ENCODE measurements at regions not wholly inside any gene's neighbourhood (a gene's known extent, or its start where the extent isn't known, plus 50 kb on each side); places are given as distances from the start of the nearest gene placed in this dataset.

DNA sequence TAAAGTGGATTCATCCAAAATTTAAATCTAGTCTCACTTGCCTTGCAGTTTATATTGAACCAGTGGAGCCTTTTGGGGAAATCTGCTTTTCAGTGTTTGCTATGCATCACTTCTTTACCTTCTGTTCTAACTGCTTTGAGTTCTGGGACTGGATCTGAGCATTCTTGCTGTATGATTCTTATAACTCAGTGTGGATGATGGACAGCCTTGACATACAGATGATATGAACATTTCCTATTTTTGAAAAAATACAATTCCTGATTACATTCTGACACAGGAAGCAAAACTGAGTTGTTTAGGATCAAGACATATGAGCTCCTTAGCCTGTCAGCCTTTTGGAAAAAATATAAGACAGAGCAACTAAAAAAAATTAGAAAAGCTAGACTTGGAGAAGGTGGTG is 115.2 kb downstream of the DISP1 start:
- TF ChIP-seq, protein P1, sequence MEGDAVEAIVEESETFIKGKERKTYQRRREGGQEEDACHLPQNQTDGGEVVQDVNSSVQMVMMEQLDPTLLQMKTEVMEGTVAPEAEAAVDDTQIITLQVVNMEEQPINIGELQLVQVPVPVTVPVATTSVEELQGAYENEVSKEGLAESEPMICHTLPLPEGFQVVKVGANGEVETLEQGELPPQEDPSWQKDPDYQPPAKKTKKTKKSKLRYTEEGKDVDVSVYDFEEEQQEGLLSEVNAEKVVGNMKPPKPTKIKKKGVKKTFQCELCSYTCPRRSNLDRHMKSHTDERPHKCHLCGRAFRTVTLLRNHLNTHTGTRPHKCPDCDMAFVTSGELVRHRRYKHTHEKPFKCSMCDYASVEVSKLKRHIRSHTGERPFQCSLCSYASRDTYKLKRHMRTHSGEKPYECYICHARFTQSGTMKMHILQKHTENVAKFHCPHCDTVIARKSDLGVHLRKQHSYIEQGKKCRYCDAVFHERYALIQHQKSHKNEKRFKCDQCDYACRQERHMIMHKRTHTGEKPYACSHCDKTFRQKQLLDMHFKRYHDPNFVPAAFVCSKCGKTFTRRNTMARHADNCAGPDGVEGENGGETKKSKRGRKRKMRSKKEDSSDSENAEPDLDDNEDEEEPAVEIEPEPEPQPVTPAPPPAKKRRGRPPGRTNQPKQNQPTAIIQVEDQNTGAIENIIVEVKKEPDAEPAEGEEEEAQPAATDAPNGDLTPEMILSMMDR (IDR thresholded peaks at IDR 0.05; ENCODE audit: low read depth, low read length): no peak
- H3K4me3 ChIP-seq (ENCODE audit: low read depth, low read length): no peak overlapping the region

- no peak overlapping the region for H3K4me3 ChIP-seq (ENCODE audit: low read depth, low read length)
- TF ChIP-seq, protein P1 (IDR thresholded peaks at IDR 0.05; ENCODE audit: low read depth, low read length): no peak
Observed at GRCh38 chr1:222931023-222931422, 116.2 kb downstream of the DISP1 start.

DNA sequence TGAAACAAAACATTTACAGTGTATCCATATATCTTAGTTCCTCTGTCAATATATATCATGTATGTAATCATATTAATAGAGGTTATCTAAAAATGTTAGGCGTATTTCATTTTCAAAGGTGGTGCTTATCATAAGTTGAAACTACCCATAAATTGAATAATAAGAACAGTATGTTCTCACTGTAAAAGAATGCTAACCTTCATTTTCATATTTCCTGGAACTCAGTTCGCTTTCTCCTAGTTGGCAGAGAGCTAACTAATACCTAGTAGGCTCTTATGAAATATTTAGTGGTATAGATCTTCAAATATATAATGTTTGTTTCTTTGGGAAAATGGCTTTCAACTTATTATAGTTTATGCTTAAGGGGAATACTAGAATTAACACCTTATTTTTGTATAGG is 118.4 kb downstream of the DISP1 start:
- TF ChIP-seq, protein P1 (IDR thresholded peaks at IDR 0.05; ENCODE audit: low read depth, low read length): no peak
- H3K4me3 ChIP-seq (ENCODE audit: low read depth, low read length): no peak overlapping the region

DNA sequence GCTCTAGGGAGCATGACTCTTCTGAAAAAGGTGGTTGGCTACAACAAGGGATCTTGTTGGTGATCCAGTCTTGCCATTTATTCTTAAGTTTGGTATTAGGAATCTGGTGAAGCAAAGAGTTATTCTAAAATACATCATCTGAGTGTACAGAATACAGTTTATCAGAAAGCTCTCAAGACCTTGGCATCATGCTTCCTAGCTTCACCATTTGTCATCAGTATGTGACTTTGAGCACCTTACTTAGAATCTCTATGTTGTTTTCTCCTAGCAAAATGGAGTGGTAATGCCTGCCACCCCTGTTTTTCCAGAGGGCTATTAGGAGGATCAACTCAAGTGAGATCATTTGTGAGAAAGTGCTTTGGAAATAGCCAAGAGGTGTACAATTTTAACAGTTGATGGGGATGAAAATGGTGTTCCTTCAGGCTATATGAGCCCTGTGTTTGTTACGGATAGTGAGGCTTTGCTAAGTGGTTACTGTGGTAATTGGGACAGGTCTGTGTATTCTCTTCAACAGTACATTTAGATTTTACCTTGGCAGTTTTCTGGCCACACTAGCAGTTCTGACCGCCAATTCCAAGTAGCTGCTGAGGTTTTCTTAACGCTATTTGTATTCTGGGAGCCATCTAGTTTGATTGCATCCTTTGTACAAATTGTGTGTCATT is 120.5 kb downstream of the DISP1 start:
- H3K4me3 ChIP-seq (ENCODE audit: low read depth, low read length): no peak overlapping the region
- TF ChIP-seq, protein P1 (IDR thresholded peaks at IDR 0.05; ENCODE audit: low read depth, low read length): no peak

- H3K4me3 ChIP-seq (ENCODE audit: low read depth, low read length): no peak overlapping the region
- TF ChIP-seq, protein P1 (IDR thresholded peaks at IDR 0.05; ENCODE audit: low read depth, low read length): no peak
Observed at GRCh38 chr1:222936042-222936441, 121.2 kb downstream of the DISP1 start.

DNA sequence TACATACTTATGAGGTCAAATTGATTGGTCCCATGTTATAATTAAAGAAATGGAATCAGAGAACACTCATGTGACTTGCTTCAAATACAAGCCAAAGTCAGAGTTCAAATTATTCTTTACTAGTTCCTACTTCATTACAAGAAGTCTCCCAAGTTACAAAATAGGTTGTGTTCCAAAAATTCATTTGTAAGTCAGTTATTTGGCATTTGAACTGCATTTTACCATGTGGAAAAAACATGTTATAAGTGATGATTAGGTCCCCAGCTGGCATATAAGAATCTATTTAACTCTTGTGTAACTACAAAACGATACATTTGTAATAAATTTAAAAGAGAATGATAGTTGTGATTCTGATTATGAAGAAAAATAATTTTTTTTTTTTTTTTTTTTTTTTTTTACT is 124.1 kb downstream of the DISP1 start:
- H3K4me3 ChIP-seq (ENCODE audit: low read depth, low read length): no peak overlapping the region
- TF ChIP-seq, protein P1 (IDR thresholded peaks at IDR 0.05; ENCODE audit: low read depth, low read length): no peak

DNA sequence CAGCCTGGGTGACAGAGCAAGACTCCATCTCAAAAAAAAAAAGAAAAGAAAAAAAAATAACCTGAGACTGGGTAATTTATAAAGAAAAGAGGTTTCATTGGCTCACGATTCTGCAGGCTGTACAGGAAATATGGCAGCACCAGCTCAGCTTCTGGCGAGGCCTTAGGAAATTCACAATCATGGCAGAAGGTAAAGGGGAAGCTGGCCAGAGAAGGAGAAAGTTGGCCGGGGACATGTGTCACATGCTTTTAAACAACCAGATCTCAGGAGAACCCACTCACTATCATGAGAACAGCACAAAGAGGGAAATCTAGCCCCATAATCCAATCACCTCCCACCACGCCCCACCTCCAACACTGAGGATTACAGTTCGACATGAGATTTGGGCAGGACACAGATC is 125.3 kb downstream of the DISP1 start:
- TF ChIP-seq, protein P1 (IDR thresholded peaks at IDR 0.05; ENCODE audit: low read depth, low read length): no peak
- no peak overlapping the region for H3K4me3 ChIP-seq (ENCODE audit: low read depth, low read length)
